ENCODE measurements at regions not wholly inside any gene's neighbourhood (a gene's known extent, or its start where the extent isn't known, plus 50 kb on each side); places are given as distances from the start of the nearest gene placed in this dataset.
"Not testable (repeated sequence)": the region's sequence is repeated elsewhere in the genome, so short reads cannot be mapped to it uniquely, and the experiment has no call there.

GRCh38 chr10:61271127-61271780 is 181.9 kb downstream of the TMEM26 start:
- DNase-seq (ENCODE audit: low spot score), result no peak

GRCh38 chr10:61263518-61263917 is 189.7 kb downstream of the TMEM26 start:
- DNase-seq (ENCODE audit: low spot score), result no peak

- no peak for DNase-seq (ENCODE audit: low spot score)
These were observed 190.5 kb downstream of the TMEM26 start for GRCh38 chr10:61262486-61263261.

- no peak for DNase-seq (ENCODE audit: low spot score)
These were observed 195.2 kb downstream of the TMEM26 start for GRCh38 chr10:61257956-61258496.

- DNase-seq (ENCODE audit: low spot score), result no peak
These were observed 196.0 kb downstream of the TMEM26 start for GRCh38 chr10:61257136-61257535.

GRCh38 chr10:61252326-61252725 is 200.9 kb downstream of the TMEM26 start:
- DNase-seq (ENCODE audit: low spot score), result not testable (repeated sequence)

GRCh38 chr10:61251089-61251488 is 202.1 kb downstream of the TMEM26 start:
- no peak for DNase-seq (ENCODE audit: low spot score)

GRCh38 chr10:61250131-61250530 is 203.1 kb downstream of the TMEM26 start:
- no peak for DNase-seq (ENCODE audit: low spot score)

GRCh38 chr10:61248013-61248412 is 205.2 kb downstream of the TMEM26 start:
- DNase-seq (ENCODE audit: low spot score), result no peak

- no peak for DNase-seq (ENCODE audit: low spot score)
These were observed 208.9 kb downstream of the TMEM26 start for GRCh38 chr10:61244261-61244775.

- DNase-seq (ENCODE audit: low spot score), result no peak
These were observed 220.4 kb downstream of the TMEM26 start for GRCh38 chr10:61232780-61233179.

- DNase-seq (ENCODE audit: low spot score), result no peak
These were observed 227.2 kb downstream of the TMEM26 start for GRCh38 chr10:61225939-61226338.

- DNase-seq (ENCODE audit: low spot score), result no peak
These were observed 229.6 kb downstream of the TMEM26 start for GRCh38 chr10:61223576-61223975.

GRCh38 chr10:61219696-61220095 is 233.5 kb downstream of the TMEM26 start:
- DNase-seq (ENCODE audit: low spot score), result no peak

GRCh38 chr10:61217851-61218565 is 235.2 kb downstream of the TMEM26 start:
- no peak for DNase-seq (ENCODE audit: low spot score)

GRCh38 chr10:61215246-61215645 is 237.9 kb downstream of the TMEM26 start:
- DNase-seq (ENCODE audit: low spot score), result no peak

- DNase-seq (ENCODE audit: low spot score), result no peak
These were observed 241.7 kb downstream of the TMEM26 start for GRCh38 chr10:61211468-61211867.

- no peak for DNase-seq (ENCODE audit: low spot score)
These were observed 253.1 kb upstream of the RHOBTB1 start for GRCh38 chr10:61197057-61197456.

- no peak for DNase-seq (ENCODE audit: low spot score)
These were observed 251.2 kb upstream of the RHOBTB1 start for GRCh38 chr10:61195211-61195610.

GRCh38 chr10:61192589-61192988 is 248.6 kb upstream of the RHOBTB1 start:
- not testable (repeated sequence) for DNase-seq (ENCODE audit: low spot score)

GRCh38 chr10:61192042-61192441 is 248.1 kb upstream of the RHOBTB1 start:
- no peak for DNase-seq (ENCODE audit: low spot score)

- DNase-seq (ENCODE audit: low spot score), result no peak
These were observed 245.9 kb upstream of the RHOBTB1 start for GRCh38 chr10:61189912-61190311.

All from left forelimb (tissue), 1 donor.